HCT116 (cell line): ENCODE measurements at regions not wholly inside any gene's neighbourhood (a gene's known extent, or its start where the extent isn't known, plus 50 kb on each side); places are given as distances from the start of the nearest gene placed in this dataset.

Source experiments
- ATAC-seq: fragments of 200-7000 bp; cut with Tn5 transposase; 2 replicates; pipeline ENCODE4 v1.9.1; 2020; ENCODE audit warnings: mild to moderate bottlenecking, moderate library complexity
- BruUV-seq: library from RNA; stranded (reverse); fragments of 400-500 nt; replicated peaks from 2 replicates; lab custom pipeline; 2021; lab: Mats Ljungman, UMichigan
- CTCF ChIA-PET: fragments of 300-600 bp; sonication (Branson Sonifier 250); formaldehyde crosslinking; loops from one replicate; lab custom pipeline; 2021; ENCODE audit warnings: antibody characterized with exemption; lab: Charles Lee
- POLR2A ChIA-PET: fragments of 300-600, 350-600 bp; sonication (Branson Sonifier 250); formaldehyde crosslinking; loops from one replicate; lab custom pipeline; 2021; ENCODE audit warnings: antibody characterized with exemption; lab: Charles Lee
- RAD21 ChIA-PET, 2 experiments: fragments of 300-600 bp; sonication (Branson Sonifier 250); formaldehyde crosslinking; loops; one replicate each; lab custom pipeline; 2023; ENCODE audit warnings: low total read pairs in 2 of 2; ENCODE audit not compliant: uncharacterized antibody in 2 of 2, unreplicated experiment in 2 of 2, low non-redundant PET in 1 of 2; lab: Charles Lee
- DNase-seq: peaks from one replicate; pipeline ENCODE4 v3.0.0-alpha.2; 2010; ENCODE audit warnings: low read depth, low spot score
- H2AFZ ChIP-seq: fragments of 200-600 bp; shearing (Covaris generic), sonication (generic); 2 replicates; pipeline ENCODE4 v1.6.1; 2017; ENCODE audit warnings: low read depth, mixed run types, mixed read lengths, antibody characterized with exemption, low read length; ENCODE audit not compliant: poor library complexity, severe bottlenecking
- H3K27ac ChIP-seq: 2 replicates; pipeline ENCODE4 v1.5.1; 2012; ENCODE audit warnings: low read depth, low read length
- H3K27me3 ChIP-seq: fragments of 200-600 bp; sonication (generic); 2 replicates; pipeline ENCODE4 v1.6.1; 2016; ENCODE audit warnings: mixed run types, low read length, mixed read lengths; ENCODE audit not compliant: insufficient read depth
- H3K36me3 ChIP-seq, 2 experiments: fragments of 200-500 bp in 1 of 2; fragments of 200-600 bp in 1 of 2; sonication (Bioruptor generic) in 1 of 2; sonication (generic) in 1 of 2; 2 replicates each; pipeline versions ENCODE4 v1.5.1 to v1.6.1; 2014 to 2016; ENCODE audit warnings: low read length in 2 of 2, inconsistent platforms in 1 of 2, mixed read lengths in 1 of 2, mixed run types in 1 of 2; ENCODE audit not compliant: insufficient read depth in 2 of 2, control insufficient read depth in 1 of 2
- H3K4me1 ChIP-seq, 2 experiments: fragments of 200-600 bp in 1 of 2; sonication (generic) in 1 of 2; 2 replicates each; pipeline versions ENCODE4 v1.5.1 to v1.6.1; 2012 to 2017; ENCODE audit warnings: low read length in 2 of 2, inconsistent platforms in 1 of 2, mild to moderate bottlenecking in 1 of 2, mixed read lengths in 1 of 2, mixed run types in 1 of 2, moderate library complexity in 1 of 2; ENCODE audit not compliant: insufficient read depth in 2 of 2, control insufficient read depth in 1 of 2
- H3K4me2 ChIP-seq: fragments of 200-600 bp; sonication (generic); 2 replicates; pipeline ENCODE4 v1.6.1; 2017; ENCODE audit warnings: mixed run types, low read length, mixed read lengths
- H3K4me3 ChIP-seq, 2 experiments: fragments of 200-600 bp in 1 of 2; sonication (generic) in 1 of 2; replicated peaks in 1 of 2; 2 replicates each; pipeline ENCODE4 v1.5.1; 2011 to 2016; ENCODE audit warnings: low read length in 2 of 2, control low read depth in 1 of 2, low read depth in 1 of 2, mild to moderate bottlenecking in 1 of 2, mixed read lengths in 1 of 2, mixed run types in 1 of 2
- H3K79me2 ChIP-seq: fragments of 200-600 bp; sonication (generic); 2 replicates; pipeline ENCODE4 v1.6.1; 2017; ENCODE audit warnings: mild to moderate bottlenecking, mixed run types, low read length, moderate library complexity, mixed read lengths; ENCODE audit not compliant: insufficient read depth
- H3K9ac ChIP-seq: fragments of 200-600 bp; sonication (generic); 2 replicates; pipeline ENCODE4 v1.6.1; 2016; ENCODE audit warnings: low read length, mixed read lengths
- H3K9me2 ChIP-seq: fragments of 200-600 bp; sonication (generic), shearing (Covaris generic); 2 replicates; pipeline ENCODE4 v1.6.1; 2017; ENCODE audit warnings: mixed run types, mild to moderate bottlenecking, moderate library complexity; ENCODE audit not compliant: insufficient read depth
- H3K9me3 ChIP-seq, 2 experiments: fragments of 200-500 bp in 1 of 2; fragments of 200-600 bp in 1 of 2; sonication (Bioruptor generic) in 1 of 2; sonication (generic) in 1 of 2; 2 replicates each; pipeline ENCODE4 v1.6.1; 2014 to 2017; ENCODE audit warnings: low read length in 2 of 2, mixed read lengths in 2 of 2, inconsistent platforms in 1 of 2, low read depth in 1 of 2, mild to moderate bottlenecking in 1 of 2, mixed run types in 1 of 2, moderate library complexity in 1 of 2; ENCODE audit not compliant: control insufficient read depth in 1 of 2, insufficient read depth in 1 of 2
- H4K20me1 ChIP-seq: fragments of 200-600 bp; sonication (generic), shearing (Covaris generic); 2 replicates; pipeline ENCODE4 v1.6.1; 2017; ENCODE audit warnings: mixed run types, mild to moderate bottlenecking, moderate library complexity; ENCODE audit not compliant: insufficient read depth
- ATF3 ChIP-seq: IDR thresholded peaks from 2 replicates; pipeline ENCODE4 v1.6.1; 2012
- CBX3 ChIP-seq: IDR thresholded peaks from 2 replicates; pipeline ENCODE4 v1.6.1; 2012; ENCODE audit warnings: low read depth
- CEBPB ChIP-seq: IDR thresholded peaks from 2 replicates; pipeline ENCODE4 v1.6.1; 2012; ENCODE audit warnings: low read depth
- CTCF ChIP-seq, 3 experiments: fragments of 200-600 bp in 1 of 3; sonication (generic) in 1 of 3; IDR thresholded peaks in 2 of 3; conservative IDR thresholded peaks in 1 of 3; 2 replicates each; pipeline ENCODE4 v1.5.1; 2012 to 2017; ENCODE audit warnings: low read depth in 2 of 3, low read length in 2 of 3, antibody characterized with exemption in 1 of 3, borderline replicate concordance in 1 of 3, control low read depth in 1 of 3, mild to moderate bottlenecking in 1 of 3, mixed read lengths in 1 of 3, mixed run types in 1 of 3, moderate library complexity in 1 of 3; ENCODE audit not compliant: insufficient read depth in 1 of 3
- EZH2 ChIP-seq: fragments of 200-600 bp; sonication (generic); IDR thresholded peaks from 2 replicates; pipeline ENCODE4 v1.6.1; 2017; ENCODE audit warnings: antibody characterized with exemption, mixed run types
- FOSL1 ChIP-seq: IDR thresholded peaks from 2 replicates; pipeline ENCODE4 v1.6.1; 2012; ENCODE audit warnings: low read depth
- MAX ChIP-seq: IDR thresholded peaks from 2 replicates; pipeline ENCODE4 v1.6.1; 2012
- SP1 ChIP-seq: IDR thresholded peaks from 2 replicates; pipeline ENCODE4 v1.6.1; 2012; ENCODE audit warnings: low read depth
- SRF ChIP-seq: IDR thresholded peaks from 2 replicates; pipeline ENCODE4 v1.6.1; 2012; ENCODE audit warnings: low read depth
- TCF7L2 ChIP-seq: IDR thresholded peaks from 2 replicates; pipeline ENCODE4 v1.7.0; 2011; ENCODE audit warnings: borderline replicate concordance, inconsistent platforms; ENCODE audit not compliant: insufficient read depth, insufficient read length; ENCODE audit errors: extremely low read depth
- ZBTB33 ChIP-seq: IDR thresholded peaks from 2 replicates; pipeline ENCODE4 v1.6.1; 2011; ENCODE audit warnings: mild to moderate bottlenecking, low read length, moderate library complexity; ENCODE audit not compliant: insufficient replicate concordance; ENCODE audit errors: extremely low read depth
- ZFX ChIP-seq: fragments of 450-650 bp; IDR thresholded peaks from 2 replicates; pipeline ENCODE4 v1.6.1; 2017
- ZNF274 ChIP-seq: fragments of 200-500 bp; sonication (Bioruptor generic); IDR thresholded peaks from 2 replicates; pipeline ENCODE4 v1.6.1; 2014; ENCODE audit warnings: mild to moderate bottlenecking, low read depth, low read length, inconsistent platforms
- intact Hi-C: fragments of 100-400 bp; cut with micrococcal nuclease; formaldehyde crosslinking; loops from 2 replicates; pipeline ENCODE4 v1.10.0; 2022

- intact Hi-C loops = no loop called here
- H3K9me3 ChIP-seq = 0 out of 4 replicates have a peak, but pooled peaks cover 0 to 3% of the 10 kb centered on the region in 2 experiments
- TF ChIP-seq CEBPB (no peak), FOSL1 (no peak), SRF (no peak), EZH2 (no peak), CBX3 (no peak), SP1 (no peak), MAX (no peak), ZFX (no peak), ZBTB33 (no peak), CTCF (IDR thresholded peaks at IDR 0.05 in 2 of 3, conservative IDR thresholded peaks at IDR 0.05 in 1 of 3; ENCODE audit: borderline replicate concordance in 1 of 3, insufficient read depth in 1 of 3, low read depth in 2 of 3, low read length in 2 of 3) (no peak), ZNF274 (no peak), ATF3 (no peak), TCF7L2 (no peak)
These were observed 422.4 kb downstream of the ADGRL2 start for GRCh38 chr1:82223091-82223490.

More at GRCh38 chr1:82223091-82223490, 422.4 kb downstream of the ADGRL2 start:
- DNase-seq (no peak), ATAC-seq (no peak)
- Histone ChIP-seq H4K20me1 (no peaks in the 10 kb centered on the region), H3K9me2 (no peaks in the 10 kb centered on the region), H3K36me3 (no peaks in the 10 kb centered on the region), H3K4me3 (no peak overlapping the region), H3K79me2 (no peaks in the 10 kb centered on the region), H2AFZ (no peak overlapping the region), H3K4me2 (no peak overlapping the region), H3K27me3 (no peaks in the 10 kb centered on the region), H3K9ac (no peak overlapping the region), H3K4me1 (no peaks in the 10 kb centered on the region), H3K27ac (no peak overlapping the region)
- CTCF ChIA-PET = no interaction called here
- no TSS peak for BruUV-seq
- RAD21 ChIA-PET = no interaction called here
- POLR2A ChIA-PET = no interaction called here
